IMR-90 (cell line): ENCODE measurements at regions not wholly inside any gene's neighbourhood (a gene's known extent, or its start where the extent isn't known, plus 50 kb on each side); places are given as distances from the start of the nearest gene placed in this dataset.

ENCODE experiments used
- ATAC-seq: fragments of 200-7000 bp; cut with Tn5 transposase; 2 replicates; pipeline ENCODE4 v1.9.1; 2020; ENCODE audit warnings: low read depth, mild to moderate bottlenecking, moderate library complexity
- BruUV-seq: library from RNA; stranded (reverse); fragments of 400-500 nt; replicated peaks from 2 replicates; lab custom pipeline; 2021; lab: Mats Ljungman, UMichigan
- CTCF ChIA-PET: fragments of 300-600 bp; formaldehyde crosslinking; extraction: SDS; loops from one replicate; lab custom pipeline; 2021; ENCODE audit warnings: antibody characterized with exemption; lab: Yijun Ruan, JAX
- POLR2A ChIA-PET: fragments of 300-600 bp; sonication (Branson Sonifier 250); formaldehyde crosslinking; loops from one replicate; lab custom pipeline; 2022; ENCODE audit warnings: antibody characterized with exemption; ENCODE audit not compliant: unreplicated experiment; lab: Charles Lee
- DNase-seq: peaks from one replicate; pipeline ENCODE4 v3.0.0; 2013
- H2AFZ ChIP-seq: replicated peaks from 2 replicates; pipeline ENCODE3; 2013; ENCODE audit warnings: low read length, mild to moderate bottlenecking; ENCODE audit not compliant: poor library complexity
- H2AK5ac ChIP-seq: 2 replicates; pipeline ENCODE4 v1.6.1; 2013; ENCODE audit warnings: low read depth, low read length, inconsistent platforms
- H2AK9ac ChIP-seq: replicated peaks from 2 replicates; pipeline ENCODE3; 2013; ENCODE audit warnings: mild to moderate bottlenecking, low read depth, low read length, moderate library complexity; ENCODE audit not compliant: poor library complexity
- H2BK120ac ChIP-seq: 2 replicates; pipeline ENCODE4 v1.6.1; 2013; ENCODE audit warnings: low read depth, low read length, inconsistent platforms
- H2BK15ac ChIP-seq: 3 replicates; pipeline ENCODE4 v1.6.1; 2013; ENCODE audit warnings: low read depth, low read length, inconsistent platforms
- H2BK20ac ChIP-seq: 2 replicates; pipeline ENCODE4 v1.6.1; 2013; ENCODE audit warnings: low read depth, mild to moderate bottlenecking, inconsistent platforms, low read length, moderate library complexity
- H2BK5ac ChIP-seq: 2 replicates; pipeline ENCODE4 v1.6.1; 2013; ENCODE audit warnings: mild to moderate bottlenecking, low read depth, low read length, inconsistent platforms; ENCODE audit not compliant: poor library complexity, severe bottlenecking
- H3K14ac ChIP-seq: replicated peaks from 2 replicates; pipeline ENCODE4 v1.6.1; 2013; ENCODE audit warnings: low read depth, low read length, inconsistent platforms
- H3K18ac ChIP-seq: 2 replicates; pipeline ENCODE4 v1.6.1; 2013; ENCODE audit warnings: low read depth, low read length, control low read depth
- H3K23ac ChIP-seq: 2 replicates; pipeline ENCODE4 v1.6.1; 2013; ENCODE audit warnings: low read depth, low read length, inconsistent platforms
- H3K27ac ChIP-seq: 2 replicates; pipeline ENCODE4 v1.5.1; 2013; ENCODE audit warnings: mild to moderate bottlenecking, control low read depth, low read length; ENCODE audit not compliant: insufficient read depth
- H3K27me3 ChIP-seq: 2 replicates; pipeline ENCODE4 v1.6.1; 2013; ENCODE audit warnings: low read length; ENCODE audit not compliant: control insufficient read depth, insufficient read depth
- H3K36me3 ChIP-seq: 2 replicates; pipeline ENCODE4 v1.6.1; 2013; ENCODE audit warnings: low read length, mixed read lengths; ENCODE audit not compliant: control insufficient read depth, insufficient read depth
- H3K4ac ChIP-seq: 2 replicates; pipeline ENCODE4 v1.6.1; 2013; ENCODE audit warnings: low read depth, low read length, inconsistent platforms
- H3K4me1 ChIP-seq: 2 replicates; pipeline ENCODE4 v1.6.1; 2013; ENCODE audit warnings: low read length, mixed read lengths; ENCODE audit not compliant: control insufficient read depth, insufficient read depth
- H3K4me2 ChIP-seq: 2 replicates; pipeline ENCODE4 v1.6.1; 2013; ENCODE audit warnings: low read depth, mild to moderate bottlenecking, control low read depth, low read length, moderate library complexity
- H3K4me3 ChIP-seq: 2 replicates; pipeline ENCODE4 v1.5.1; 2013; ENCODE audit warnings: low read depth, mild to moderate bottlenecking, control low read depth, low read length, moderate library complexity; ENCODE audit not compliant: insufficient read depth
- H3K56ac ChIP-seq: 2 replicates; pipeline ENCODE4 v1.6.1; 2013; ENCODE audit warnings: low read length, inconsistent platforms; ENCODE audit not compliant: insufficient read depth; ENCODE audit errors: extremely low read depth
- H3K79me1 ChIP-seq, 2 experiments: 2 replicates each; pipeline ENCODE4 v1.6.1; 2013; ENCODE audit warnings: low read length in 2 of 2, inconsistent platforms in 1 of 2, low read depth in 1 of 2
- H3K9ac ChIP-seq: 2 replicates; pipeline ENCODE4 v1.6.1; 2013; ENCODE audit warnings: low read depth, low read length, control low read depth
- H3K9me1 ChIP-seq: 2 replicates; pipeline ENCODE4 v1.6.1; 2013; ENCODE audit warnings: low read length, inconsistent platforms; ENCODE audit not compliant: insufficient read depth
- H3K9me3 ChIP-seq: 2 replicates; pipeline ENCODE4 v1.6.1; 2013; ENCODE audit warnings: low read length; ENCODE audit not compliant: control insufficient read depth, insufficient read depth
- H4K20me1 ChIP-seq: 2 replicates; pipeline ENCODE4 v1.6.1; 2013; ENCODE audit warnings: low read length, inconsistent platforms; ENCODE audit not compliant: insufficient read depth
- H4K5ac ChIP-seq: 2 replicates; pipeline ENCODE4 v1.6.1; 2013; ENCODE audit warnings: mild to moderate bottlenecking, low read depth, low read length, control low read depth
- H4K8ac ChIP-seq, 2 experiments: 2 replicates each; pipeline ENCODE4 v1.6.1; 2013; ENCODE audit warnings: low read depth in 2 of 2, low read length in 2 of 2, control low read depth in 1 of 2, inconsistent platforms in 1 of 2
- H4K91ac ChIP-seq: 2 replicates; pipeline ENCODE4 v1.6.1; 2013; ENCODE audit warnings: low read depth, low read length, inconsistent platforms; ENCODE audit not compliant: insufficient read depth
- BHLHE40 ChIP-seq: fragments of 150-350 bp; IDR thresholded peaks from 2 replicates; pipeline ENCODE4 v1.6.1; 2016; ENCODE audit warnings: mild to moderate bottlenecking, low read depth, low read length
- CEBPB ChIP-seq: IDR thresholded peaks from 2 replicates; pipeline ENCODE4 v1.6.1; 2012; ENCODE audit warnings: low read depth, low read length, improper control_type of control experiment
- FOS ChIP-seq: fragments of 150-350 bp; IDR thresholded peaks from 2 replicates; pipeline ENCODE4 v1.6.1; 2016; ENCODE audit warnings: low read depth, low read length
- MAFK ChIP-seq: IDR thresholded peaks from 2 replicates; pipeline ENCODE4 v1.6.1; 2012; ENCODE audit warnings: low read depth, low read length, improper control_type of control experiment
- NFE2L2 ChIP-seq: fragments of 150-350 bp; IDR thresholded peaks from 2 replicates; pipeline ENCODE4 v1.6.1; 2016; ENCODE audit warnings: low read depth, mild to moderate bottlenecking, low read length
- RCOR1 ChIP-seq: IDR thresholded peaks from 2 replicates; pipeline ENCODE4 v1.6.1; 2012; ENCODE audit warnings: mild to moderate bottlenecking, low read length, improper control_type of control experiment; ENCODE audit not compliant: insufficient replicate concordance
- SMC3 ChIP-seq: fragments of 150-350 bp; IDR thresholded peaks from 2 replicates; pipeline ENCODE4 v1.6.1; 2016; ENCODE audit warnings: low read depth, mild to moderate bottlenecking, antibody characterized with exemption, low read length, moderate library complexity
- WGBS, 2 experiments: methylation state at CpG; one replicate each; pipeline versions ENCODE4 v1.1.5 to v1.1.7; 2013; ENCODE audit warnings: missing lambda C conversion rate in 2 of 2; ENCODE audit not compliant: insufficient read length in 1 of 2; ENCODE audit errors: extremely low coverage in 2 of 2; 5-methylcytosine and 5-hydroxymethylcytosine counted together
- dilution Hi-C: fragments of 300-500 bp; cut with HindIII; formaldehyde crosslinking; loops from one replicate; pipeline ENCODE4 v1.14.3; 2018; ENCODE audit warnings: low sequenced_read_pairs; ENCODE audit not compliant: unreplicated experiment
- in situ Hi-C: fragments of 300-500 bp; cut with MboI; formaldehyde crosslinking; loops from 3 replicates; pipeline ENCODE4 v1.14.3; 2019; ENCODE audit warnings: low sequenced_read_pairs, inconsistent platforms, mixed read lengths
- intact Hi-C: fragments of 100-400 bp; cut with micrococcal nuclease; formaldehyde crosslinking; loops from 2 replicates; pipeline ENCODE4 v1.10.0; 2022
- TF ChIP-seq, protein P1 (sequence below): fragments of 150-350 bp; IDR thresholded peaks from 2 replicates; pipeline ENCODE4 v1.6.1; 2017; ENCODE audit warnings: mild to moderate bottlenecking, antibody characterized with exemption, low read length, low read depth

DNA sequence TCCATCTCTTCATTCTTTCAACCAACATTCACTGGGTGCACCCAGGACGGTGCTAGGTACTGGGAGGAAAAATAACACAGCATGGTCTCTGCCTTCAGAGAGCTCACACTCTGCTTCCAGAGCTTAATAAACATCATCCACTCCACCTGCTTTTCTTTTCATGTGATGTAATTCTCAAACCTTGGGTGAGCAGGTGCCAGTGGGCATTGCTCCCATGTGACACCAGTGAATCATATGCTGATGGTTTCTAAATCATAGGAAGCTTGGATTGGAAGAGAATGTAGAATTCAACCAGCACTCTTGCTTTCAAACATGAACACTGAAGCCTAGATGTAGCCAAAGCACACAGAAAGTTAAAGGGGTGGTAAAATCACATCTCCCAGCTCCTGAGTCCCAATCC is 189.8 kb downstream of the FOXA2 start:
- H2BK20ac ChIP-seq = no peak overlapping the region
- H3K4me3 ChIP-seq = no peak overlapping the region
- intact Hi-C loops = no loop called here
- no peak for TF ChIP-seq RCOR1
- no peak for TF ChIP-seq CEBPB
- TF ChIP-seq NFE2L2 = no peak
- TF ChIP-seq, protein P1, sequence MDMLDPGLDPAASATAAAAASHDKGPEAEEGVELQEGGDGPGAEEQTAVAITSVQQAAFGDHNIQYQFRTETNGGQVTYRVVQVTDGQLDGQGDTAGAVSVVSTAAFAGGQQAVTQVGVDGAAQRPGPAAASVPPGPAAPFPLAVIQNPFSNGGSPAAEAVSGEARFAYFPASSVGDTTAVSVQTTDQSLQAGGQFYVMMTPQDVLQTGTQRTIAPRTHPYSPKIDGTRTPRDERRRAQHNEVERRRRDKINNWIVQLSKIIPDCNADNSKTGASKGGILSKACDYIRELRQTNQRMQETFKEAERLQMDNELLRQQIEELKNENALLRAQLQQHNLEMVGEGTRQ = no peak
- no peak for TF ChIP-seq BHLHE40
- no peak for TF ChIP-seq SMC3
- no peak for TF ChIP-seq FOS
- TF ChIP-seq MAFK = no peak
- H2BK5ac ChIP-seq = no peak overlapping the region
- BruUV-seq = no TSS peak
- no peak overlapping the region for H3K14ac ChIP-seq
- no peaks in the 10 kb centered on the region for H3K79me1 ChIP-seq
- H2BK120ac ChIP-seq = no peak overlapping the region
- H2AK9ac ChIP-seq = no peak overlapping the region
- H3K4me1 ChIP-seq = no peaks in the 10 kb centered on the region
- no peak overlapping the region for H3K4me2 ChIP-seq
- no peaks in the 10 kb centered on the region for H3K36me3 ChIP-seq
- H2AFZ ChIP-seq = no peak overlapping the region
- no peak overlapping the region for H4K8ac ChIP-seq
- no peaks in the 10 kb centered on the region for H3K27me3 ChIP-seq
- no peak overlapping the region for H2AK5ac ChIP-seq
- in situ Hi-C loops = no loop called here
- H3K23ac ChIP-seq = no peak overlapping the region
- no peak overlapping the region for H3K9ac ChIP-seq
- no peaks in the 10 kb centered on the region for H3K9me1 ChIP-seq
- ChIA-PET POLR2A (no interaction called here), CTCF (no interaction called here)
- no peak overlapping the region for H2BK15ac ChIP-seq
- H3K9me3 ChIP-seq = no peaks in the 10 kb centered on the region
- ATAC-seq (no peak), DNase-seq (no peak)
- no peak overlapping the region for H4K91ac ChIP-seq
- no peak overlapping the region for H3K4ac ChIP-seq
- H3K27ac ChIP-seq = no peak overlapping the region
- H4K5ac ChIP-seq = no peak overlapping the region
- H3K18ac ChIP-seq = no peak overlapping the region
- no peak overlapping the region for H3K56ac ChIP-seq
- WGBS, 2 experiments = no CpG with 5 or more reads among the region's 1 CpG
- dilution Hi-C loops = no loop called here
- H4K20me1 ChIP-seq = no peaks in the 10 kb centered on the region
